ENCODE measurements at regions not wholly inside any gene's neighbourhood (a gene's known extent, or its start where the extent isn't known, plus 50 kb on each side); places are given as distances from the start of the nearest gene placed in this dataset.
"Not testable (repeated sequence)": the region's sequence is repeated elsewhere in the genome, so short reads cannot be mapped to it uniquely, and the experiment has no call there.

- H3K36me3 ChIP-seq (ENCODE audit: control insufficient read depth in 1 of 2, insufficient read depth in 2 of 2, low read length in 2 of 2), result no peaks in the 10 kb centered on the region
- no peaks in the 10 kb centered on the region for H3K9me3 ChIP-seq (ENCODE audit: control insufficient read depth in 1 of 2, low read length in 2 of 2)
- H3K4me3 ChIP-seq (ENCODE audit: low read depth in 1 of 2, low read length in 2 of 2), result no peak overlapping the region
- H3K4me1 ChIP-seq (ENCODE audit: control insufficient read depth in 1 of 2, insufficient read depth in 2 of 2, low read length in 2 of 2), result peaks cover 4 to 8% of the 10 kb centered on the region in 2 donors
- no peaks in the 10 kb centered on the region for H3K27me3 ChIP-seq (ENCODE audit: low read depth, low read length)
- no peak overlapping the region for H3K27ac ChIP-seq (ENCODE audit: low read length)
Observed at GRCh38 chr14:71753976-71754375, 178.3 kb upstream of the RGS6 start.

GRCh38 chr14:71754422-71755095, 177.7 kb upstream of the RGS6 start:
- Histone ChIP-seq H3K9me3 (ENCODE audit: control insufficient read depth in 1 of 2, low read length in 2 of 2) (no peaks in the 10 kb centered on the region), H3K27me3 (ENCODE audit: low read depth, low read length) (no peaks in the 10 kb centered on the region), H3K4me1 (ENCODE audit: control insufficient read depth in 1 of 2, insufficient read depth in 2 of 2, low read length in 2 of 2) (peaks cover 4 to 8% of the 10 kb centered on the region in 2 donors), H3K27ac (ENCODE audit: low read length) (no peak overlapping the region), H3K36me3 (ENCODE audit: control insufficient read depth in 1 of 2, insufficient read depth in 2 of 2, low read length in 2 of 2) (no peaks in the 10 kb centered on the region), H3K4me3 (ENCODE audit: low read depth in 1 of 2, low read length in 2 of 2) (no peak overlapping the region)

GRCh38 chr14:71758229-71758951, 173.8 kb upstream of the RGS6 start:
- peaks cover 1 to 2% of the 10 kb centered on the region in 2 donors for H3K4me1 ChIP-seq (ENCODE audit: control insufficient read depth in 1 of 2, insufficient read depth in 2 of 2, low read length in 2 of 2)
- no peaks in the 10 kb centered on the region for H3K36me3 ChIP-seq (ENCODE audit: control insufficient read depth in 1 of 2, insufficient read depth in 2 of 2, low read length in 2 of 2)
- peaks cover 0 to 6% of the 10 kb centered on the region in 2 donors for H3K9me3 ChIP-seq (ENCODE audit: control insufficient read depth in 1 of 2, low read length in 2 of 2)
- H3K27ac ChIP-seq (ENCODE audit: low read length), result no peak overlapping the region
- no peak overlapping the region for H3K4me3 ChIP-seq (ENCODE audit: low read depth in 1 of 2, low read length in 2 of 2)
- H3K27me3 ChIP-seq (ENCODE audit: low read depth, low read length), result no peaks in the 10 kb centered on the region

GRCh38 chr14:71762575-71762974, 169.7 kb upstream of the RGS6 start:
- H3K27ac ChIP-seq (ENCODE audit: low read length), result no peak overlapping the region
- H3K4me1 ChIP-seq (ENCODE audit: control insufficient read depth in 1 of 2, insufficient read depth in 2 of 2, low read length in 2 of 2), result no peaks in the 10 kb centered on the region
- H3K9me3 ChIP-seq (ENCODE audit: control insufficient read depth in 1 of 2, low read length in 2 of 2), result peaks cover 0 to 6% of the 10 kb centered on the region in 2 donors
- H3K27me3 ChIP-seq (ENCODE audit: low read depth, low read length), result no peaks in the 10 kb centered on the region
- H3K4me3 ChIP-seq (ENCODE audit: low read depth in 1 of 2, low read length in 2 of 2), result no peak overlapping the region
- H3K36me3 ChIP-seq (ENCODE audit: control insufficient read depth in 1 of 2, insufficient read depth in 2 of 2, low read length in 2 of 2), result no peaks in the 10 kb centered on the region

GRCh38 chr14:71764701-71765382, 167.4 kb upstream of the RGS6 start:
- Histone ChIP-seq H3K27ac (ENCODE audit: low read length) (no peak overlapping the region), H3K4me3 (ENCODE audit: low read depth in 1 of 2, low read length in 2 of 2) (no peak overlapping the region), H3K9me3 (ENCODE audit: control insufficient read depth in 1 of 2, low read length in 2 of 2) (peaks cover 0 to 6% of the 10 kb centered on the region in 2 donors)

GRCh38 chr14:71765505-71765904, 166.7 kb upstream of the RGS6 start:
- H3K36me3 ChIP-seq (ENCODE audit: control insufficient read depth in 1 of 2, insufficient read depth in 2 of 2, low read length in 2 of 2), result no peaks in the 10 kb centered on the region

More at GRCh38 chr14:71764701-71765382, 167.4 kb upstream of the RGS6 start:
- Histone ChIP-seq H3K27me3 (ENCODE audit: low read depth, low read length) (no peaks in the 10 kb centered on the region), H3K36me3 (ENCODE audit: control insufficient read depth in 1 of 2, insufficient read depth in 2 of 2, low read length in 2 of 2) (no peaks in the 10 kb centered on the region), H3K4me1 (ENCODE audit: control insufficient read depth in 1 of 2, insufficient read depth in 2 of 2, low read length in 2 of 2) (no peaks in the 10 kb centered on the region)

GRCh38 chr14:71770431-71770830, 161.8 kb upstream of the RGS6 start:
- peaks cover 0 to 11% of the 10 kb centered on the region in 2 donors for H3K9me3 ChIP-seq (ENCODE audit: control insufficient read depth in 1 of 2, low read length in 2 of 2)
- no peaks in the 10 kb centered on the region for H3K4me1 ChIP-seq (ENCODE audit: control insufficient read depth in 1 of 2, insufficient read depth in 2 of 2, low read length in 2 of 2)
- H3K4me3 ChIP-seq (ENCODE audit: low read depth in 1 of 2, low read length in 2 of 2), result no peak overlapping the region
- H3K36me3 ChIP-seq (ENCODE audit: control insufficient read depth in 1 of 2, insufficient read depth in 2 of 2, low read length in 2 of 2), result no peaks in the 10 kb centered on the region
- no peak overlapping the region for H3K27ac ChIP-seq (ENCODE audit: low read length)
- H3K27me3 ChIP-seq (ENCODE audit: low read depth, low read length), result no peaks in the 10 kb centered on the region

More at GRCh38 chr14:71765505-71765904, 166.7 kb upstream of the RGS6 start:
- no peak overlapping the region for H3K4me3 ChIP-seq (ENCODE audit: low read depth in 1 of 2, low read length in 2 of 2)
- no peaks in the 10 kb centered on the region for H3K4me1 ChIP-seq (ENCODE audit: control insufficient read depth in 1 of 2, insufficient read depth in 2 of 2, low read length in 2 of 2)
- peaks cover 0 to 6% of the 10 kb centered on the region in 2 donors for H3K9me3 ChIP-seq (ENCODE audit: control insufficient read depth in 1 of 2, low read length in 2 of 2)
- H3K27ac ChIP-seq (ENCODE audit: low read length), result no peak overlapping the region
- H3K27me3 ChIP-seq (ENCODE audit: low read depth, low read length), result no peaks in the 10 kb centered on the region

GRCh38 chr14:71771421-71771820, 160.8 kb upstream of the RGS6 start:
- H3K27ac ChIP-seq (ENCODE audit: low read length); H3K4me1 ChIP-seq (ENCODE audit: control insufficient read depth in 1 of 2, insufficient read depth in 2 of 2, low read length in 2 of 2); H3K4me3 ChIP-seq (ENCODE audit: low read depth in 1 of 2, low read length in 2 of 2); H3K27me3 ChIP-seq (ENCODE audit: low read depth, low read length); H3K36me3 ChIP-seq (ENCODE audit: control insufficient read depth in 1 of 2, insufficient read depth in 2 of 2, low read length in 2 of 2): not testable (repeated sequence)
- H3K9me3 ChIP-seq (ENCODE audit: control insufficient read depth in 1 of 2, low read length in 2 of 2), result peaks cover 0 to 11% of the 10 kb centered on the region in 2 donors

GRCh38 chr14:71771996-71772395, 160.2 kb upstream of the RGS6 start:
- H3K27me3 ChIP-seq (ENCODE audit: low read depth, low read length); H3K4me1 ChIP-seq (ENCODE audit: control insufficient read depth in 1 of 2, insufficient read depth in 2 of 2, low read length in 2 of 2); H3K4me3 ChIP-seq (ENCODE audit: low read depth in 1 of 2, low read length in 2 of 2); H3K27ac ChIP-seq (ENCODE audit: low read length); H3K36me3 ChIP-seq (ENCODE audit: control insufficient read depth in 1 of 2, insufficient read depth in 2 of 2, low read length in 2 of 2): not testable (repeated sequence)
- peaks cover 0 to 11% of the 10 kb centered on the region in 2 donors for H3K9me3 ChIP-seq (ENCODE audit: control insufficient read depth in 1 of 2, low read length in 2 of 2)

- H3K27me3 ChIP-seq (ENCODE audit: low read depth, low read length), result no peaks in the 10 kb centered on the region
- H3K36me3 ChIP-seq (ENCODE audit: control insufficient read depth in 1 of 2, insufficient read depth in 2 of 2, low read length in 2 of 2), result no peaks in the 10 kb centered on the region
Observed at GRCh38 chr14:71773898-71774481, 158.2 kb upstream of the RGS6 start.

More at GRCh38 chr14:71773898-71774481, 158.2 kb upstream of the RGS6 start:
- no peak overlapping the region for H3K4me3 ChIP-seq (ENCODE audit: low read depth in 1 of 2, low read length in 2 of 2)
- H3K9me3 ChIP-seq (ENCODE audit: control insufficient read depth in 1 of 2, low read length in 2 of 2), result peaks cover 0 to 11% of the 10 kb centered on the region in 2 donors
- H3K27ac ChIP-seq (ENCODE audit: low read length), result no peak overlapping the region
- no peaks in the 10 kb centered on the region for H3K4me1 ChIP-seq (ENCODE audit: control insufficient read depth in 1 of 2, insufficient read depth in 2 of 2, low read length in 2 of 2)
